NCI-H82 (cell line): ENCODE measurements at regions not wholly inside any gene's neighbourhood (a gene's known extent, or its start where the extent isn't known, plus 50 kb on each side); places are given as distances from the start of the nearest gene placed in this dataset.

Source experiments
- DNase-seq: peaks from one replicate; lab custom pipeline; 2025; lab: John Stamatoyannopoulos, UW

DNA sequence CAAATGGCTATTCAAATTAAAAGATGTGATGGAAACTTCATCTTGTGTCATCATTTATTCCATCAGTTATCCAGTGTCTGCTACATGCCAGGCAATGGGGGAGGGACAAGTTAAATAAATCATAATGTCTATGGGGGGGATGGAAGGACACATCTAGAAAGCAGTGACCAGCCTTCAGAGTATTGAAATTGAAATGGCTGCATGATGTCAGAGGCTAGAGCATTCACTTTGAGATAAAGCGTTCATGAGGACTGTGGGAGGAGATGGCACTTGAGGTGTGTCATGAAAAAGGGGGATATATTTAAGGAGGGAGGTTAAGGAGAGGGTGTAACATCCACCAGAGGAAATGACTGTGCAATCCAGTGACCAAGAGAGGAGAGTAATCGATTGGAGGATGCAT is 50.6 kb downstream of the SLIT2 start:
- no peak for DNase-seq

DNA sequence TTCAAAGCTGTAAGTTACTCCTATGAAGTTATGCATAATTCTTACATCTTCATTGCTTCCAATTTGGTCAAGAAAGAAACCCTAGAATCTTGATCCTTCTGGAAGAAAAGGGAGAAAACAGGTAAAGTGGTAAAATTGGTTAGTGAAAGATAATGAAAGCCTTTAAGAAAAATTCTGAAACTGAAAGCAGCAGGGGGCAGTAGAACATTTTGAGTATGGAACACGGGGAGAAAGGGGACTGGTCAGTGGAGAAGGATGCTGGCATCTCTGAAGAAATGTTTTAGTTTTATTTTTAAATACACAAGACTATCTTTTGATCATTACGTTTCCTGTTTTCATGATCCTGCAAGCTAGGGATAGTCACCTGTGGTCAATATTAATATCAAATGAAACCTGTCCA is 54.3 kb downstream of the SLIT2 start:
- peak; percentile 39 for DNase-seq

DNA sequence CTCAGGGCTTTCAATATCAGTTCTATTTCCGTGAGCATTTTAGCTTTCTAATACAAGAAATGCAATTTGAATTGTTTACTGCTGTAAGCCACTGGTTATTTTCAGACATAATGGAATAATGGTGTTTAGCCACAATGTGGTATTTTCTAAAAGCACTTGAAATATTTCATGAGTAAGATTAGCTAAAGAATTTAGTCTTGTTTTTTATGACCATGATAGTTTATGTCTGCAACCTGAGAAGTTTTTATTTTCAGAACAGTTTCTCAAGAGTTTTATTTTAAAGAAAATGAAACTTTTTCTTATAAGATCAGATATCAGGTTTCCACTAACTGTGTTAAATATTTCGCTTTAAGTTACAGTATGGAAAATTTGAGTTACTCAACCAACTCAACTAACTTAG is 60.2 kb downstream of the SLIT2 start:
- DNase-seq: no peak

DNA sequence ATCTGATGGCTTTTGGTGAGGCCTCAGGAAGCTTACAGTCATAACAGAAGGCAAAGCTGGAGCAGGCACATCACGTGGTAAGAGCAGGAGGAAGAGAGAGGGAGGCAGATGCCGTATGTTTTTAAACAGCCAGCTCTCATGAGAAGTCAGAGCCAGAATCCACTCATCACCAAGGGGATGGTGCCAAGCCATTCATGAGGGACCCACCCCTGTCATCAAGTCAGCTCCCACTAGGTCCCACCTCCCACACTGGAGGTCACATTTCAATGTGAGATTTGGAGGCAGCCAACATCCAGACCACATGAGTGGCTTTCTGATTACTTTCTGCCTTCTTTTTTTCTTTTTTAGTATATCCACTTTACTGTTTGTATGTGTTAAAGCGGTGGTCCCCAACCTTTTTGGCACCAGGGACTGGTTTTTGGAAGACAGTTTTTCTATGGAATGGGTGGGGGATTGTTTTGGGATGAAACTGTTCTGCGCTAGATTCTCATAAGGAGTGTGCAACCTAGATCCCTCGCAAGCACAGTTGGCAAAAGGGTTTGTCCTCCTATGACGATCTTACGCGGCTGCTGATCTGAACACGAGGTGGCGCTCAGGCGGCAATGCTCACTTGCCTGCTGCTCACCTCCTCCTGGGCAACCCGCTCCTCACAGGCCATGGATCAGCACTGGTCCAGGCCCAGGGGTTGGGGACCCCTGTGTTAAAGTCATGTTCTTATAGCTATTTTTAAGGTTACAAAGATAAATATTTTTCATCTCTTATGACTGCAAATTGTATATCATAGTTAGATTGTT is 61.7 kb downstream of the SLIT2 start:
- DNase-seq: no peak

DNA sequence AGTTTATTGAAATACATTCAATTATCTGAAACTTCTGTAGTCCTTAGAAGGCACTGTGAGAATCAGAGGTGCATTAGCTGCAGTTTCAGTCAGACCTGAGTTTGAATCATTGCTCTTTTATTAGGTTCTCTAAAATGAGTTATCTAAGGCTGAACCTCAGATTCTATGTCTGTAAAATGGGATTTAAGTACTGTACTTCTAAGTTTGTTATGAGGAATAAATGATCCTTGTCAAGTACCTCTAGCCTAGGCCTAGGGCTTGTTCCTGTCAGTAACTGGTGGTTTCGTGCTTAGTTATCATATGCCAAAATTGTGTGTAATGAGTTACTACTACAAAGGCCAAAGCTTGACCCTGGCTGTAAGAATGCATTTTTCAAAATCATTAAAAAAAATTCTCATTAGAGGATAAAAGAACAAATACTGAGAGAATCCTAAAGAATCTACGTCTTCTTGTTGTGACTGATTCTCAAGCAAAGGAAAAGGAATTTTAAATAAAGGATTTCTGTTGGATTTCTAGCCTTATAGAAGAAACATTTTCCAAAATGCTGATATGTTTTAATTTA is 65.8 kb downstream of the SLIT2 start:
- DNase-seq: no peak

DNA sequence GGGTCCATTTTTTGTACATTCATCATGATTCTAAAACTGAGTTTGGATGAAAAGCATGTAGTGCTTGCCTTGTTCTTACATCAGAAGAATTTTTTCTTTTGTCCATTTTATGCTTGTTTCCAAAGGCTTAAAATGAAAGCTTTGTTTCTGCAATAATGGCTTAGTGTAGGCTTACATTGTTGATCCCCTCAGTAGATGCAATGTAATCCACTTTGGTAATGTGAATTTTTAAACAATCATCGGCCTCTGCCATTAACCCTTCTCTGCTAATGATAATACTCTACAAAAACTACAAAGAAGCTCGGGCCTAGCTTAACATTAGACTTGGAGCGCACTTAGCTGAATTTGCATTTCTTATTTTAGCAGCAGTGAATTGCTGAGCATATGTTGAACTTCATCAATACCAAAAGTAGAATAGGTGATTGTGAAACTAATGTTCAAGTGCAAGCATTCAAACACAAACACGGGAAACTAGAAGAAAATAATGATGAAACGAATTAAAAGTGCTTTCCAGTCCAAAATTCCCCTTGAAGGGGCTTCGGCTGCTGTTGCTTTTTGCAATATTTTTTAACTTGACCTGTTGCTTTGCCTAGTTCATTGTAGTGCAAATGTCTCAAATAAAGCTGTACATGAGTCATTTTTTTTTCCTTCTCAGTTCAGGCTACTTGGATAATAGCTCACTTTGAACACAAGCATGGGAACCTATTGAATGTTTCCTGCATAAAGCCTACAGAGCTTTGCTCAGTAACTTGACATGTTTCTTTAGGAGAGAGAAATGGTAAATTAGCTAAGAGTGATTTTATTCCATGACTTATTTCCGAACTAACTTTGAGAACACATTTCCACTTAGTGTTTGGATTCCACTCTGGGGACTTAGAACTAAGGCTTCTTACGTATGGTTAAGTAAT is 66.5 kb downstream of the SLIT2 start:
- peak; percentile 67 for DNase-seq

DNA sequence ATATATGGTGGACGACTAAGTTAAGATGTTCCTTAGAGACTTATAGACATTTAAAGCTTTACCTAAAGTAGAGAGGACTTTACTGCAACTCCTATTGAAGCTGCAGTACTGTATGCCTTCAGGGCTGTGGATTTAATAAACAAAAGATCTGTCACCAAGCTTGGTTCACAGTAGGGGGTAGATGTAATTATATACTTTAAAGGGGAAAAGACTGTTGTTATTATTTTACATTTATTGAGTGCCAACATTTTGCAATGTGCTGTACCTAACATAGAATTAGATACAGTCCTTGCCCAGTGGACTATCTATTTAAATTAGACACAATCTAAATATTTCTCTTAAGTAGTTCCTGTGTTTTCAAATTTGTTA is 67.2 kb downstream of the SLIT2 start:
- no peak for DNase-seq

DNA sequence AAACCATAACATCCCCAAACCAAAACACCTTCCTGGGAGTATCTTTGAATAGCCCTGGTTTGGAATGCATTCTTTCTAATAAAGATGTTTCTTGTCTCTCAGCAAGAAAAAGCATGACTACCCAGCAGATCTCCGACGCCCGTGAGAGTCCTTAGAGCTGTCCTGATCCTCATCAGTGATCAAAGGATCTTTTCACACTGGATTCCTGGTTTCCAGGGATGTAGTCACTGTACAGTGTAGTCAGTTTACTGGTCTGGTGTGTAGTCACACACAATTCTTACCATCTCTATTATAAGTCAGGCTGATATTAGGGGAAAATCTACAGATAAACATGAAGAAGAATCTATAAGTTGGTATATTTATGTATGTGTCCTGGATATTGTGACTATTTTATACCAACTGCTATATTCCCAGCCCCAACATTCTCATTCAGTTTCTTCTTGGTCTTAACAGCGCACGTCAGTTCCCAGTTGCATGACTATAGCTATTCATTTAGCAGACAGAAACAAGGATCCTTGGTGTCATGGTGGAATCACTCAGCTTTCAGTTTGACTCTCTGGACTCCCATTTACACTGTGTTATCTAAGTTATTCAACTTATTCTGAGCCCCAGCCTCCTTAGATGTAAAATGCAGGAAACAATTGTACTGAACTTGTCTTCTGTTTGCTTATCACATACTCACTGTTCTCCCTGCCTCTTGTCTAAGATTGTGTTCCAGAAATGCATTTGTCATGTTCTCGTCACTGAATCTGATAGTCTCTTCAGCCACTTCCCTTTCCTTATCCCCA is 68.3 kb downstream of the SLIT2 start:
- no peak for DNase-seq

DNA sequence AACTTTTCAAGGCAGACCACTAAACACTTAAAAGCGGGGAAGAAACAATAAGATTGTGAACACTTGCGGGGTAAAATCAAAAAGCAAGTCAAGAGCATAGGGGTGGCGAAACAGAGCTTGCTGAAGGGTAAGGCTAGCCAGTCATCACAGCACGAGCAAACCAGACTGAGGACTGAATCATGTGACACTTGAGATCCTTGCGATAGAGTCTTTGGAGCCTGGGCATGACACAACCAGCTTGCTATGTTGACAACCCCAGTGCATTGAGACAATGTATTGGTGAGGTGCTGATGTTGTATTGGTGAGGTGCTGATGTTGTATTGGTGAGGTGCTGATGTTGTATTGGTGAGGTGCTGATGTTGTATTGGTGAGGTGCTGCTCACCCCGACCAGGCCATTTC is 72.3 kb downstream of the SLIT2 start:
- DNase-seq: no peak

DNA sequence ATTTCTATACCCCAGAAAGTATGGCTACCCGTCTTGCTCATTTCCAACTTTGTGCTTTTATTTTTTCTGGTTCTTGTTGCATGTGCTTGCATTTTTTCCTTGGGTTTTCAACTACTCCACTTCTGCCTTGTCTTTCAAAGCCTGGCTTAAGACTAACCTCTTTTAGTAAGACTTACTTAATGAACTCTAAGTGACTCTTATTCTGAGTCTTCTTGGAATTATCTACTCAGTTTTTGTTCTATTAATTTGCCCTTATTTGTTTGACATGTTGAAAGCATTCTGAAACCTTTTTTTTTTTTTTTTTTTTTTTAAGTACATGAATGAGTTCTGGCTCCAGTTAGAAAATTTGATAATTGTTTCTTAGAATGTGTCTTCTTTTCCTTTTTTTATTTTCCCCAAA is 74.8 kb downstream of the SLIT2 start:
- no peak for DNase-seq

DNA sequence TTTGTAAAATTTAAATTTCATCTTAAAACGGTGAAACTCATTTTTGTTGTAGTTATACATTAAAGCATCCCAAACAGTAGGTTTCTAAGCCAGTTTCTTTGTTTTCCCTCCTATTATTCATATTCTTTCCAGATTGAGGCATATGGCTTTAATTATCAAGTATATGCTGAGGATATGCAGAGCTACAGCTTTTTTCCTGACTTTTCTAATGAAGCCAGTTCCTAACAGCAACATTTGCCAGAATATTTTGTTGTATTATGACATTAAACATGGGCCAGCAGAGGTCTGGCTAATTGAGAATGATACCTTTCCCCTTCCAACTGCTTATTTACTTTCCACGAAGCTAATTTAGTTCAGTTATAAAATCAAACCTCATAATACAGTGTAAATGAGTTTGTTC is 75.3 kb downstream of the SLIT2 start:
- DNase-seq: no peak

DNA sequence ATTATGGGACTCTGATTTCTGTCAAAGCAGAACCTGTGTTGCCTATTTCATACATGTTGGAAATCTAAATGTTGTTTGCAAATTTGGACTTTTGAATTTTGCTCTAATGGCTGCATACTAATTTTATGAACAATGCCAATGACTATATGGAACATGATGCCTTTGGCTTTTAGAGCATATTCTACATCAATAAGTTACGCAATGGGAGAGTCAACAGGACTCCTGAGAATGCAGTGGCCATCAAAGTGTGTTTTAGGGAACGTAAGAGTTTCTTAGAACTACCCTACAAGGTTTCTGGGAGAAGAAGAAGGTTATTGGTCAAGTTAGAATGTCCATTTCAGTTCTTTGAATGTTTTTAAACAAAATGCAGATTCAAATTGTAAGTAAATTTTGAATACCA is 76.1 kb downstream of the SLIT2 start:
- DNase-seq: no peak

DNA sequence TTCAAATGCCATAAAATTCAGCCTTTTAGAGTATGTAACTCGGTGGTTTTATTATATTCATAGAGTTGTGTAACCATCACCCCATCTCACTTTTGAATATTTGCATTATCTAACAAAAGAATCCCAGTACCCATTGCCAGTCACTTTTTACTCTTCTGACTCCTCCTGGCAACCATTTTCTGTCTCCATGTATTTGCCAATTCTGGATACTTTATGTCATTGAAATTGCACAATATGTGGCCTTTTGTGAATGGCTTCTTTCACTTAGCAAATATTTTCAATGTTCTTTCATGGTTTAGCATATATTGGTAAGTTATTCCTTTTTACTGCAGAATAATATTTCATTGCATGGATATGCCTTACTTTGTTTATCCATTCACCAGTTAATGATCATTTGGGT is 79.9 kb downstream of the SLIT2 start:
- no peak for DNase-seq

DNA sequence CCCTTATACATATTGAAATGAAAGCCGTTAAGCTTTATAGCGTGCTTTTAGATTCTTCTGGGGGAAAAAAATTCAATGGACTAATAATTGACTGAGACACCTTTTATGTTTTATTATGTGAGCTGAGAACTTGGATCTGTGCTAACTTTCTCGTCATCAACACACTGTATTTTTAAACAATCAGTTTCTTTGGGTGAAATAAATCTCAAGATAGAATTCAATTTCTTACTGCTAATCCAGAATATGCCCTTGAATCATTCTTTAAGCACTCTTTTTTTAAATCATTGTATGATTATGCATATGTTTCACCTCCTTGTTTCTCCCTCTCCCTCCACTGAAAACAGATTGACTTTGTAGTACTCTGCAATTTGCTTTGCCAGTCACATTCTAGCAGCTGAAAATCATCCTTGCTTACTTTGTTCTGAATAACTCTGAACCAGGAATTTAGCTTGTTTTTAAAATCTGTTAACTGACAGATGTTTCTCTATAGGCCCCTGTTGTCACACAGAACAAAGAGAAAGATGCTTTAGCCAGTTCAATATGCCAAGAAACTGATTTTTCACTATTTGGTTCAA is 81.5 kb downstream of the SLIT2 start:
- no peak for DNase-seq

DNA sequence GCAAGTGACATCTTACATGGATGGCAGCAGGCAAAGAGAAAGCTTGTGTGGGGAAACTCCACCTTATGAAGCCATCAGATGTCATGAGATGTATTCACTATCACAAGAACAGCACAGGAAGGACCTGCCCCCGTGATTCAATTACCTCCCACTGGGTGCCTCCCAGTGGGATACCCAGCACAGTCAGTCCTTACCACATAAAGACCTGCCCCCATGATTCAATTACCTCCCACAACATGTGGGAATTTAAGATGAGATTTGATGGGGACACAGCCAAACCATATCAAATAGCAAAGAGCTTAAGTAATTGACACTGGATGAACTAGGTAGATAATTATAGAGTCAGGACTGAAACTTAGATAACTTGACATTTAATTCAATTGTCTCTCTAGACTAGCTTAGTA is 85.6 kb downstream of the SLIT2 start:
- peak; percentile 81 for DNase-seq

DNA sequence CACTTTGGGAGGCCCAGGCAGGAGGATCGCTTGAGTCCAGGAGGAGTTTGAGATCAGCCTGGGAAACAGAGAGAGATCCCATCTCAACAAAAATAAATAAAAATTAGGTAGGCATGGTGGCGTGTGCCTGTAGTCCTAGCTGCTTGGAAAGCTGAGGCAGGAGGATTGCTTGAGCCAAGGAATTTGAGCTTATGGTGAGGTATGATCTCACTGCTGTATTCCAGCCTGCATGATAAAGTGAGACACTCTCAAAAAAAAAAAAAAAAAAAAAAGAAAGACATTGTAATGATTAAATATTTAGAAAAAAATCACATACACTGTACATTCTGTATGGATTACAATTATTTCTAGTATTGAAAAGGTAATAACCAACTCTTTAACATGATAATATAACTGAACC is 87.1 kb downstream of the SLIT2 start:
- no peak for DNase-seq

DNA sequence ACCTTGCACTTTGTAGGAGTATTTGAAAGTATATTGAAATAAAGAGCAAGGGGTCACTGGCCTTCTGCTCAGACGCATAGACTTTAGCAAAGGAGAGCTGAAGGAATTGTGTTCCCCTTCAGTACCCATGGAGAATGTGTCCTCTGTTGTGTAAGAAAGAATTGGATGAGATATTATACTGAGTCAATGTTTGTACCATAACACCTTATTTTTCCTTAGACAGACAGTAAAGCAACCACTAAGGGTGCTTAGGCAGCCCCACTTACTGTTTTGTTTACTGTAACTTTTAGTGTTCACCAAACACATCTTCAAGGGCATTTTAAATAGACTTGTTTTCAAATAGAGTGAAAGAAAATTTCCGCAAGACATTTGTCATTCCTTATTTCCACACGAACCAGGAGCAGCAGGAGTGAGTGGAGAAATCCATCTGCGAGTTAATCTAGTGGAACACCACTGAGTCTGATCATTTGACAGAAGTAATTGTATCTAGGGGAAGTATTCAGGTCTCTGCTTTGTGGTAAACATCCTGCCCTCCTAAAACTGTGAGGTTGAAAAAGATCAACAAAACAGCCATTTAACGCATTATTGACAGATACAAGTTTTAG is 89.5 kb downstream of the SLIT2 start:
- DNase-seq: no peak

DNA sequence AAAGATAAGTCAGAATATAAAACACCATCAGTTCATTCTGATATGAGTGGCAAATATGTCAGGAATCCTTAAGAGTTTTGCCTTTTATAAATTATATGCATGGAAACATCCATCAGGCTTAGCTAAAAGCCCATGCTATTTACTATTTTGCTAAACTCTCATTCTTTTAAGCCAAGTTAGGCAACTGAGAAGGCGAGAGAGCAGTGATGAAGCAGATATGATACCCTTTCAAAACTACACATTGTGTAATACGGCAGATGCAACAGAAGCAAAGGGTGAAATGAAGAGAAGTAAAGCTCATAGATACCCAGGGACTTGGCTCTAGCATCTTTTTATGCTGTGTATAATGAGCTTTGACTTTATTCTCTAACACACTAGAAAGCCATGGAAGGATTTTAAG is 95.8 kb downstream of the SLIT2 start:
- DNase-seq: no peak

DNA sequence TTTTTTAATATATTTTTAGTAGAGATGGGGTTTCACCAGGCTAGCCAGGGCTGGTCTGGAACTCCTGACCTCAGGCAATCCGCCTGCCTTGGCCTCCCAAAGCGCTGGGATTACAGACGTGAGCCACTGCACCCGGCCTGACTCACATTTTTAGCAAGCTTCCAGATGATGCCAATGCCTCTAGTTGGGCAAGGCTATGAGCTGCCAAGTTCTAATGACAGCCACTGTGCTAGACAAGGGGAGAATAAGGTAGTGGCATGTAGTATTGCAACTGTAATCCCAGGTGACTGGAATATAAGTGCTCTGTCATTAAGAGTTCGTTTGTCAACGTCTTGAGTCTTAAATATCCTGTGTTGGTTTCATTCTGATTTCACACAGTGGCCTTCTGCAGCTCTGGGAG is 96.7 kb downstream of the SLIT2 start:
- DNase-seq: no peak

DNA sequence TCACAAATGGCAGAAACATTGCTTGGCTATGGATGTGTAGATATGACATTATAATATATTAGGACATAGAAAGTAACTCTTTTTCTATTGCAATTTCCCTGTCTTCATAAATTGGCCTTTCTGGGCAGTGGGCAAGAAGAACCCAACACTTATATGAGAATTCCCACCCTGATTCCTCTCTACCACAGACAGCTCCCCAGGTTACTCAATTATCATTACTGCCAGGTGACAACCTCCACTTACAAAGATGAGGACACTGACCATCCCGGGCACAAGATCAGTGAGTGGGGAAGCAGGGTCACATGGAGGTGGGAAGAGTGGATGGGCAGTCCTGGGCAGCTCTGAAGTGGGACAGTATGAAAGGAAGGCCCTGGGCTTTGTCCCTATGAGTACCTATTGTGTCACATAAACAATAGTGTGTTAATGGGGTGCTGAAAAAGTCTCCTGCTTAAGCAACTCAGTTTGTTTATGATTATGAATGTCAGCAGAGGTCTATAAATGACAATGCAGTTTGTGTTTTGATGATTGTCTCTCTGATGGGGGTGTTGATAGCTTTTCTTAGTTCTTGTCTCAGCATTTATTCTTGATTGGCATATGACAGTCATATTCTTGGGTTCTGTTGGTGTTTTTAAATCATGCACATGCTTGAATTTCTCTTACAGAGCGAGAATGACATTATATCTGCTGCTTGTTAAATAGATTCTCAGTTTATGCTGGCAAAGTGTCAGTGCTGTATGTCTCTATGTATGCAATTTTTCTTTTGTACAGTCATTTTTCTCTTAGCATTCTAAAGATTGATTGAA is 99.9 kb downstream of the SLIT2 start:
- no peak for DNase-seq

DNA sequence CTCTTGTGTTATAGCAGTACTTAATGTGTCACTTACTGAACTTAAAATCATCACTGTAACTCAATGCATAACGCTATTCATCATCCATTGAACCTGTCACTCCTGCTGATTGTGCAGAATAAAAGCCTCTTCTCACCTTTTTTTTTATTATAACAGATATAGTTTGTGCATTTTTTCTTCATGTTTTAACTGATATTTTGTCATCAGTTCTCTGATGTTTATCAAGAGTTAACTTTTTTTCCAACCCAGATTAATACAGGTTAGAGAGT is 100.4 kb downstream of the SLIT2 start:
- DNase-seq: no peak
